K562 (cell line): ENCODE measurements at regions not wholly inside any gene's neighbourhood (a gene's known extent, or its start where the extent isn't known, plus 50 kb on each side); places are given as distances from the start of the nearest gene placed in this dataset.

ENCODE experiments used
- ATAC-seq: fragments of 200-7000 bp; cut with Tn5 transposase; 3 replicates; pipeline ENCODE4 v1.9.1; 2020; ENCODE audit warnings: moderate library complexity
- BruUV-seq: library from RNA; stranded (reverse); fragments of 400-500 nt; replicated peaks from 2 replicates; lab custom pipeline; 2021; lab: Mats Ljungman, UMichigan
- CTCF ChIA-PET: fragments of 300-600 bp; formaldehyde crosslinking; extraction: SDS; loops from one replicate; lab custom pipeline; 2021; ENCODE audit warnings: low intra/inter-chr PET ratio; lab: Yijun Ruan, JAX
- POLR2A ChIA-PET: fragments of 300-600, 350-650 bp; sonication (Branson Sonifier 250); formaldehyde crosslinking; extraction: SDS; loops from one replicate; lab custom pipeline; 2021; ENCODE audit warnings: antibody characterized with exemption, inconsistent platforms; lab: Yijun Ruan, JAX
- DNase-seq, 4 experiments: peaks; one replicate each; pipeline versions ENCODE4 v3.0.0 to v3.0.0-alpha.2; 2011 to 2018; ENCODE audit warnings: low spot score in 3 of 4, mixed read lengths in 3 of 4; ENCODE audit errors: extremely low read depth in 1 of 4
- FAIRE-seq: peaks from 2 replicates; lab custom pipeline; 2011; peaks lifted over from hg19 to GRCh38; lab: Jason Lieb, UNC
- H2AFZ ChIP-seq: 2 replicates; pipeline ENCODE4 v1.6.0; 2011; ENCODE audit warnings: low read depth, low read length, control low read depth, inconsistent platforms
- H3K27ac ChIP-seq: fragments of 200-600 bp; 3 replicates; pipeline ENCODE4 v1.8.0; 2011; ENCODE audit warnings: low read depth, mild to moderate bottlenecking, control low read depth, inconsistent platforms, low read length, moderate library complexity, mixed read lengths; ENCODE audit errors: extremely low read depth
- H3K27me3 ChIP-seq, 2 experiments: fragments of 300-600 bp in 1 of 2; 2 replicates in 1 of 2; 3 replicates in 1 of 2; pipeline versions ENCODE4 v1.6.0 to v1.8.0; 2011; ENCODE audit warnings: inconsistent platforms in 2 of 2, low read length in 2 of 2, mild to moderate bottlenecking in 1 of 2, mixed read lengths in 1 of 2, moderate library complexity in 1 of 2; ENCODE audit not compliant: control insufficient read depth in 2 of 2, insufficient read depth in 2 of 2
- H3K36me3 ChIP-seq: fragments of 300-600 bp; 3 replicates; pipeline ENCODE4 v1.8.0; 2011; ENCODE audit warnings: mild to moderate bottlenecking, low read length, inconsistent platforms; ENCODE audit not compliant: control insufficient read depth, insufficient read depth
- H3K4me1 ChIP-seq, 2 experiments: fragments of 200-600 bp in 1 of 2; replicated peaks in 1 of 2; 2 replicates in 1 of 2; 3 replicates in 1 of 2; pipeline versions ENCODE4 v1.5.1 to v1.8.0; 2011; ENCODE audit warnings: inconsistent platforms in 2 of 2, low read length in 2 of 2, mild to moderate bottlenecking in 1 of 2, mixed read lengths in 1 of 2, moderate library complexity in 1 of 2; ENCODE audit not compliant: control insufficient read depth in 2 of 2, insufficient read depth in 2 of 2
- H3K4me2 ChIP-seq: 2 replicates; pipeline ENCODE4 v1.6.1; 2011; ENCODE audit warnings: low read length, control low read depth, inconsistent platforms, mixed read lengths; ENCODE audit not compliant: insufficient read depth
- H3K4me3 ChIP-seq: fragments of 200-600 bp; sonication (generic), shearing (Covaris generic); 2 replicates; pipeline ENCODE4 v1.5.1; 2016; ENCODE audit warnings: control low read depth, inconsistent platforms
- H3K79me2 ChIP-seq: fragments of 200-600 bp; 3 replicates; pipeline ENCODE4 v1.8.0; 2011; ENCODE audit warnings: low read length, inconsistent platforms; ENCODE audit not compliant: control insufficient read depth, insufficient read depth
- H3K9ac ChIP-seq, 2 experiments: 2 replicates each; pipeline versions ENCODE4 v1.6.0 to v1.6.1; 2011; ENCODE audit warnings: low read depth in 2 of 2, low read length in 2 of 2, control low read depth in 1 of 2, inconsistent platforms in 1 of 2, mild to moderate bottlenecking in 1 of 2, mixed read lengths in 1 of 2; ENCODE audit not compliant: insufficient read depth in 1 of 2
- H3K9me1 ChIP-seq: one replicate; pipeline ENCODE4 v1.6.0; 2011; ENCODE audit warnings: inconsistent platforms, mild to moderate bottlenecking, low read length, moderate library complexity; ENCODE audit not compliant: control insufficient read depth, insufficient read depth
- H3K9me3 ChIP-seq: replicated peaks from 2 replicates; pipeline ENCODE4 v1.5.1; 2011; ENCODE audit warnings: low read depth, low read length, inconsistent platforms; ENCODE audit not compliant: control insufficient read depth, insufficient read depth
- H4K20me1 ChIP-seq: replicated peaks from 2 replicates; pipeline ENCODE4 v1.6.1; 2011; ENCODE audit warnings: low read length, inconsistent platforms, mixed read lengths; ENCODE audit not compliant: control insufficient read depth, insufficient read depth
- CBX2 ChIP-seq: fragments of 200-600 bp; sonication (generic); IDR thresholded peaks from one replicate; pipeline ENCODE4 v1.6.1; 2012; ENCODE audit warnings: mild to moderate bottlenecking, low read length, inconsistent platforms; ENCODE audit not compliant: insufficient read depth, poor library complexity, severe bottlenecking
- CEBPG ChIP-seq, 3 experiments: fragments of 200-800 bp in 1 of 3; sonication (Bioruptor generic) in 1 of 3; sonication (generic) in 1 of 3; formaldehyde crosslinking in 1 of 3; IDR thresholded peaks in 2 of 3; conservative IDR thresholded peaks in 1 of 3; 2 replicates each; pipeline versions ENCODE4 v1.6.1 to v1.8.0; 2016 to 2022; ENCODE audit warnings: missing compliant biosample characterization in 2 of 3, missing genetic modification characterization in 2 of 3, mild to moderate bottlenecking in 1 of 3, missing genetic modification reagents in 1 of 3
- GABPB2 ChIP-seq: fragments of 250-450 bp; sonication (Bioruptor Pico); conservative IDR thresholded peaks from 2 replicates; pipeline ENCODE4 v1.5.1; 2021; ENCODE audit warnings: mild to moderate bottlenecking
- RFX5 ChIP-seq: IDR thresholded peaks from 2 replicates; pipeline ENCODE4 v1.6.1; 2011; ENCODE audit warnings: low read depth, mild to moderate bottlenecking, improper control_type of control experiment, low read length
- ZNF24 ChIP-seq: fragments of 450-650 bp; IDR thresholded peaks from 2 replicates; pipeline ENCODE4 v1.6.1; 2016
- WGBS: fragments of 100-300 bp; shearing (Covaris generic); methylation state at CpG from one replicate; pipeline ENCODE4 v1.1.6; 2016; ENCODE audit warnings: low coverage, mixed read lengths; ENCODE audit not compliant: insufficient coverage; ENCODE audit errors: missing lambda C conversion rate; 5-methylcytosine and 5-hydroxymethylcytosine counted together
- in situ Hi-C: fragments of 300-500 bp; cut with MboI; formaldehyde crosslinking; loops from 4 replicates; pipeline ENCODE4 v1.15.0; 2018; ENCODE audit warnings: inconsistent platforms, mixed read lengths
- intact Hi-C: fragments of 100-400 bp; cut with micrococcal nuclease; formaldehyde crosslinking; loops from 2 replicates; pipeline ENCODE4 v1.14.2; 2022
- TF ChIP-seq, protein P1 (sequence below): fragments of 150-350 bp; conservative IDR thresholded peaks from 2 replicates; pipeline ENCODE4 v1.6.1; 2014; ENCODE audit warnings: low read length
- TF ChIP-seq, protein P2 (sequence below): fragments of 250-450 bp; sonication (Bioruptor Pico); IDR thresholded peaks from 2 replicates; pipeline ENCODE4 v1.8.0; 2021; ENCODE audit warnings: moderate library complexity, mild to moderate bottlenecking, inconsistent platforms

DNA sequence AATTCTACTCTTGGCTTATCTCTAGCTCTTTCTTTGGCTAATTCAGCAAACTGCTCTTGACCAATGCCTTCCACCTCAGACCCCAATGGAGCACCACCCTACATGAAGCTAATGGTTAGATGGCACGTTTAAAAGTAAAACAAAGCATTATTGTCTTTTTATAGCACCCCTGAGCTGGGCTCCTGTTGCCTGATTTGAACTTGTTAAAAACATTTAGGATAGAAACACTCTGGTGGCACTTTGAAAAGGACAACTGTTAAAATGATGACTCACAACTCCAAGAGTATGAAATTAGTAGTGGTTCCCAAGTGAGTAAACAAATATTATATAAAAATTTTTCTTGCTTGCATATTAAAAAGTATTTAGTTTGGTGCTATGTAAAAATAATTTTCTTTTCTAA lies 299.6 kb upstream of the DCN start:
- WGBS = 78% methylated on average over 1 of the region's 1 CpG
- intact Hi-C loops (no loop called here), in situ Hi-C loops (no loop called here)
- ATAC-seq (no peak), DNase-seq (no peak), FAIRE-seq (no peak)
- ChIA-PET CTCF (no interaction called here), POLR2A (interaction anchor here (0.6 kb wide), 1 partner anchor 372 kb away, joined by 3 read pairs; no protein-coding TSS in a partner anchor)
- BruUV-seq = no TSS peak
- TF ChIP-seq CBX2 = no peak
- TF ChIP-seq RFX5 = no peak
- TF ChIP-seq ZNF24 = no peak
- no peak for TF ChIP-seq CEBPG (CRISPR knock-in tag; IDR thresholded peaks at IDR 0.05)
- no peak for TF ChIP-seq CEBPG (tag; conservative IDR thresholded peaks at IDR 0.05 in 1 of 2, IDR thresholded peaks at IDR 0.05 in 1 of 2)
- TF ChIP-seq, protein P1, sequence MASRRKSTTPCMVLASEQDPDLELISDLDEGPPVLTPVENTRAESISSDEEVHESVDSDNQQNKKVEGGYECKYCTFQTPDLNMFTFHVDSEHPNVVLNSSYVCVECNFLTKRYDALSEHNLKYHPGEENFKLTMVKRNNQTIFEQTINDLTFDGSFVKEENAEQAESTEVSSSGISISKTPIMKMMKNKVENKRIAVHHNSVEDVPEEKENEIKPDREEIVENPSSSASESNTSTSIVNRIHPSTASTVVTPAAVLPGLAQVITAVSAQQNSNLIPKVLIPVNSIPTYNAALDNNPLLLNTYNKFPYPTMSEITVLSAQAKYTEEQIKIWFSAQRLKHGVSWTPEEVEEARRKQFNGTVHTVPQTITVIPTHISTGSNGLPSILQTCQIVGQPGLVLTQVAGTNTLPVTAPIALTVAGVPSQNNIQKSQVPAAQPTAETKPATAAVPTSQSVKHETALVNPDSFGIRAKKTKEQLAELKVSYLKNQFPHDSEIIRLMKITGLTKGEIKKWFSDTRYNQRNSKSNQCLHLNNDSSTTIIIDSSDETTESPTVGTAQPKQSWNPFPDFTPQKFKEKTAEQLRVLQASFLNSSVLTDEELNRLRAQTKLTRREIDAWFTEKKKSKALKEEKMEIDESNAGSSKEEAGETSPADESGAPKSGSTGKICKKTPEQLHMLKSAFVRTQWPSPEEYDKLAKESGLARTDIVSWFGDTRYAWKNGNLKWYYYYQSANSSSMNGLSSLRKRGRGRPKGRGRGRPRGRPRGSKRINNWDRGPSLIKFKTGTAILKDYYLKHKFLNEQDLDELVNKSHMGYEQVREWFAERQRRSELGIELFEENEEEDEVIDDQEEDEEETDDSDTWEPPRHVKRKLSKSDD = no peak
- TF ChIP-seq GABPB2 (CRISPR knock-in tag) = no peak
- TF ChIP-seq, protein P2, sequence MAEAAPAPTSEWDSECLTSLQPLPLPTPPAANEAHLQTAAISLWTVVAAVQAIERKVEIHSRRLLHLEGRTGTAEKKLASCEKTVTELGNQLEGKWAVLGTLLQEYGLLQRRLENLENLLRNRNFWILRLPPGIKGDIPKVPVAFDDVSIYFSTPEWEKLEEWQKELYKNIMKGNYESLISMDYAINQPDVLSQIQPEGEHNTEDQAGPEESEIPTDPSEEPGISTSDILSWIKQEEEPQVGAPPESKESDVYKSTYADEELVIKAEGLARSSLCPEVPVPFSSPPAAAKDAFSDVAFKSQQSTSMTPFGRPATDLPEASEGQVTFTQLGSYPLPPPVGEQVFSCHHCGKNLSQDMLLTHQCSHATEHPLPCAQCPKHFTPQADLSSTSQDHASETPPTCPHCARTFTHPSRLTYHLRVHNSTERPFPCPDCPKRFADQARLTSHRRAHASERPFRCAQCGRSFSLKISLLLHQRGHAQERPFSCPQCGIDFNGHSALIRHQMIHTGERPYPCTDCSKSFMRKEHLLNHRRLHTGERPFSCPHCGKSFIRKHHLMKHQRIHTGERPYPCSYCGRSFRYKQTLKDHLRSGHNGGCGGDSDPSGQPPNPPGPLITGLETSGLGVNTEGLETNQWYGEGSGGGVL (CRISPR knock-in tag) = no peak
- Histone ChIP-seq H3K9ac (no peak overlapping the region), H3K27me3 (no peaks in the 10 kb centered on the region), H3K4me1 (no peaks in the 10 kb centered on the region), H3K9me3 (no peaks in the 10 kb centered on the region), H3K4me3 (no peak overlapping the region), H3K79me2 (no peaks in the 10 kb centered on the region), H3K36me3 (peaks cover 4% of the 10 kb centered on the region; the same call in 1 of the 3 replicates), H4K20me1 (no peaks in the 10 kb centered on the region), H3K9me1 (no peaks in the 10 kb centered on the region), H3K4me2 (no peak overlapping the region), H3K27ac (no peak overlapping the region), H2AFZ (no peak overlapping the region)
